Keratinocyte (primary cell): ENCODE measurements at regions not wholly inside any gene's neighbourhood (a gene's known extent, or its start where the extent isn't known, plus 50 kb on each side); places are given as distances from the start of the nearest gene placed in this dataset.

Source experiments
- DNase-seq: peaks from one replicate; pipeline ENCODE4 v3.0.0-alpha.2; 2011; ENCODE audit warnings: low read depth, missing footprints, low spot score
- FAIRE-seq: peaks from 2 replicates; lab custom pipeline; 2011; peaks lifted over from hg19 to GRCh38; lab: Jason Lieb, UNC
- H2AFZ ChIP-seq: 2 replicates; pipeline ENCODE4 v1.6.0; 2012; ENCODE audit warnings: low read length, control low read depth, inconsistent platforms; ENCODE audit not compliant: control insufficient read depth
- H3K27ac ChIP-seq: 2 replicates; pipeline ENCODE4 v1.5.1; 2011; ENCODE audit warnings: low read length; ENCODE audit not compliant: control insufficient read depth, insufficient read depth
- H3K27me3 ChIP-seq: 3 replicates; pipeline ENCODE4 v1.6.0; 2011; ENCODE audit warnings: low read length; ENCODE audit not compliant: control insufficient read depth, insufficient read depth; ENCODE audit errors: extremely low read depth
- H3K36me3 ChIP-seq, 2 experiments: 2 replicates in 1 of 2; 3 replicates in 1 of 2; pipeline ENCODE4 v1.5.1; 2011; ENCODE audit warnings: low read length in 2 of 2, mild to moderate bottlenecking in 1 of 2; ENCODE audit not compliant: control insufficient read depth in 2 of 2, insufficient read depth in 2 of 2; ENCODE audit errors: extremely low read depth in 1 of 2
- H3K4me1 ChIP-seq: 3 replicates; pipeline ENCODE4 v1.5.1; 2011; ENCODE audit warnings: low read length; ENCODE audit not compliant: control insufficient read depth, insufficient read depth; ENCODE audit errors: extremely low read depth
- H3K4me2 ChIP-seq: 3 replicates; pipeline ENCODE4 v1.6.0; 2011; ENCODE audit warnings: low read depth, low read length; ENCODE audit not compliant: control insufficient read depth, insufficient read depth; ENCODE audit errors: extremely low read depth
- H3K4me3 ChIP-seq, 3 experiments: fragments of 200-600 bp in 1 of 3; sonication (generic) in 1 of 3; 2 replicates in 2 of 3; 3 replicates in 1 of 3; pipeline ENCODE4 v1.5.1; 2011 to 2016; ENCODE audit warnings: low read length in 3 of 3, mild to moderate bottlenecking in 3 of 3, control low read depth in 2 of 3, inconsistent platforms in 1 of 3, low read depth in 1 of 3, mixed read lengths in 1 of 3, mixed run types in 1 of 3, moderate library complexity in 1 of 3; ENCODE audit not compliant: control insufficient read depth in 2 of 3, insufficient read depth in 2 of 3; ENCODE audit errors: extremely low read depth in 1 of 3
- H3K79me2 ChIP-seq: 2 replicates; pipeline ENCODE4 v1.6.0; 2012; ENCODE audit warnings: low read length; ENCODE audit not compliant: control insufficient read depth, insufficient read depth
- H3K9ac ChIP-seq: 3 replicates; pipeline ENCODE4 v1.6.0; 2011; ENCODE audit warnings: low read length; ENCODE audit not compliant: control insufficient read depth, insufficient read depth; ENCODE audit errors: extremely low read depth
- H3K9me1 ChIP-seq: 3 replicates; pipeline ENCODE4 v1.6.0; 2011; ENCODE audit warnings: low read length; ENCODE audit not compliant: control insufficient read depth, insufficient read depth; ENCODE audit errors: extremely low read depth
- H3K9me3 ChIP-seq: 2 replicates; pipeline ENCODE4 v1.5.1; 2012; ENCODE audit warnings: low read depth, low read length; ENCODE audit not compliant: control insufficient read depth
- H4K20me1 ChIP-seq: 3 replicates; pipeline ENCODE4 v1.6.0; 2011; ENCODE audit warnings: low read length; ENCODE audit not compliant: control insufficient read depth, insufficient read depth; ENCODE audit errors: extremely low read depth
- EZH2 ChIP-seq: IDR thresholded peaks from one replicate; pipeline ENCODE4 v1.6.1; 2012; ENCODE audit warnings: inconsistent platforms, mild to moderate bottlenecking, low read length, moderate library complexity
- dilution Hi-C: fragments of 300-500 bp; cut with MboI; formaldehyde crosslinking; loops from one replicate; pipeline ENCODE4 v1.7.0; 2020; ENCODE audit warnings: low sequenced_read_pairs; ENCODE audit not compliant: extremely low pct_ligation_motif_present
- TF ChIP-seq, protein P1 (sequence below), 3 experiments: IDR thresholded peaks in 1 of 3; conservative IDR thresholded peaks in 1 of 3; optimal IDR thresholded peaks in 1 of 3; 2 replicates in 2 of 3; 3 replicates in 1 of 3; pipeline versions ENCODE3 to v1.5.1; 2011; ENCODE audit warnings: low read length in 3 of 3, mild to moderate bottlenecking in 3 of 3, moderate library complexity in 2 of 3, control low read depth in 1 of 3, inconsistent platforms in 1 of 3; ENCODE audit not compliant: insufficient read depth in 2 of 3; ENCODE audit errors: extremely low read depth in 1 of 3

DNA sequence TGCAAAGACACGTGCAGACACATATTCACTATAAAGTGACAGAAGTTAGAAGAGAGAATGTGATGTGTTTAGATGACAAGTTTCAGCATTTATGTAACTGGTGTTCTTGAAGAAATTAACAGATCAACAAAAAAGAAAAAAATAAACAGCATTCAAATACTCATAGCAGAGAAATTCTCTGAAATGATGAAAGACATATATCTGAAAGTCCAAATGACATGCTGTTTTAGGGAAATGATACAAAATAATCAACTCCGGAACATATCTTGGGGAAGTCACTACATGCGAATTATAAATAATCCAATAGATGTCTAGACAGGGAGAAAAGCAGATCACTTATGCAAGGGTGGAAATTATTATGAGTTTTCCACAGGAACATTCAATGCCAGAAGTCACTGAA lies 146.0 kb downstream of the SPANXN4 start:
- FAIRE-seq, result no peak

DNA sequence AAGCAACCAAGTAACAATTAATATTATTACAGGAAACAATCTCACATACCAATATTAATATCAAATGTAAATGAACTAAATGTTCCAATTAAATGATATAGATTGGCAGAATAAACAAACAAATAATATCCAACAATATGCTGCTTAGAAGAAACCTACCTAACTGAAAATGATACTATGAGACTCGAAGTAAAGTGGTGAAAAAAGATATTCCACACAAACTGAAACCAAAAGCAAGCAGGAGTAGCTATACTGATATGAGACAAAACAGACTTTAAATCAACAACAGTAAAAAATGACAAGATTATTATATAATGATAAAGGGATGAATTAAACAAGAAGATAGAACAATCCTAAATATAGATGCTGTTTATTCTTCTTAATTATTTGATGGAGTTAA lies 140.1 kb downstream of the SPANXN4 start:
- DNase-seq (no peak), FAIRE-seq (no peak)
- Histone ChIP-seq H3K9me3 (no peaks in the 10 kb centered on the region), H2AFZ (no peak overlapping the region), H3K4me1 (no peaks in the 10 kb centered on the region), H3K27me3 (no peaks in the 10 kb centered on the region), H3K9ac (no peak overlapping the region), H3K4me2 (no peak overlapping the region), H4K20me1 (no peaks in the 10 kb centered on the region), H3K79me2 (no peaks in the 10 kb centered on the region), H3K4me3 (no peak overlapping the region), H3K36me3 (no peaks in the 10 kb centered on the region), H3K9me1 (no peaks in the 10 kb centered on the region), H3K27ac (no peak overlapping the region)
- dilution Hi-C loops, result no loop called here
- TF ChIP-seq EZH2, result no peak
- TF ChIP-seq, protein P1, sequence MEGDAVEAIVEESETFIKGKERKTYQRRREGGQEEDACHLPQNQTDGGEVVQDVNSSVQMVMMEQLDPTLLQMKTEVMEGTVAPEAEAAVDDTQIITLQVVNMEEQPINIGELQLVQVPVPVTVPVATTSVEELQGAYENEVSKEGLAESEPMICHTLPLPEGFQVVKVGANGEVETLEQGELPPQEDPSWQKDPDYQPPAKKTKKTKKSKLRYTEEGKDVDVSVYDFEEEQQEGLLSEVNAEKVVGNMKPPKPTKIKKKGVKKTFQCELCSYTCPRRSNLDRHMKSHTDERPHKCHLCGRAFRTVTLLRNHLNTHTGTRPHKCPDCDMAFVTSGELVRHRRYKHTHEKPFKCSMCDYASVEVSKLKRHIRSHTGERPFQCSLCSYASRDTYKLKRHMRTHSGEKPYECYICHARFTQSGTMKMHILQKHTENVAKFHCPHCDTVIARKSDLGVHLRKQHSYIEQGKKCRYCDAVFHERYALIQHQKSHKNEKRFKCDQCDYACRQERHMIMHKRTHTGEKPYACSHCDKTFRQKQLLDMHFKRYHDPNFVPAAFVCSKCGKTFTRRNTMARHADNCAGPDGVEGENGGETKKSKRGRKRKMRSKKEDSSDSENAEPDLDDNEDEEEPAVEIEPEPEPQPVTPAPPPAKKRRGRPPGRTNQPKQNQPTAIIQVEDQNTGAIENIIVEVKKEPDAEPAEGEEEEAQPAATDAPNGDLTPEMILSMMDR (optimal IDR thresholded peaks at IDR 0.05 in 1 of 3, IDR thresholded peaks at IDR 0.05 in 1 of 3, conservative IDR thresholded peaks at IDR 0.05 in 1 of 3; ENCODE audit: extremely low read depth in 1 of 3, insufficient read depth in 2 of 3, low read length in 3 of 3), result no peak

More for the DNA sequence above, 146.0 kb downstream of the SPANXN4 start:
- Histone ChIP-seq H3K4me1 (no peaks in the 10 kb centered on the region), H3K36me3 (no peaks in the 10 kb centered on the region), H3K9ac (no peak overlapping the region), H3K4me3 (no peak overlapping the region), H3K27ac (no peak overlapping the region), H4K20me1 (no peaks in the 10 kb centered on the region), H3K27me3 (no peaks in the 10 kb centered on the region), H2AFZ (no peak overlapping the region), H3K9me1 (no peaks in the 10 kb centered on the region), H3K9me3 (no peaks in the 10 kb centered on the region), H3K4me2 (no peak overlapping the region), H3K79me2 (no peaks in the 10 kb centered on the region)
- dilution Hi-C loops, result no loop called here
- no peak for DNase-seq
- TF ChIP-seq, protein P1 (optimal IDR thresholded peaks at IDR 0.05 in 1 of 3, IDR thresholded peaks at IDR 0.05 in 1 of 3, conservative IDR thresholded peaks at IDR 0.05 in 1 of 3; ENCODE audit: extremely low read depth in 1 of 3, insufficient read depth in 2 of 3, low read length in 3 of 3), result no peak
- no peak for TF ChIP-seq EZH2
